ENCODE measurements at regions not wholly inside any gene's neighbourhood (a gene's known extent, or its start where the extent isn't known, plus 50 kb on each side); places are given as distances from the start of the nearest gene placed in this dataset.

DNA sequence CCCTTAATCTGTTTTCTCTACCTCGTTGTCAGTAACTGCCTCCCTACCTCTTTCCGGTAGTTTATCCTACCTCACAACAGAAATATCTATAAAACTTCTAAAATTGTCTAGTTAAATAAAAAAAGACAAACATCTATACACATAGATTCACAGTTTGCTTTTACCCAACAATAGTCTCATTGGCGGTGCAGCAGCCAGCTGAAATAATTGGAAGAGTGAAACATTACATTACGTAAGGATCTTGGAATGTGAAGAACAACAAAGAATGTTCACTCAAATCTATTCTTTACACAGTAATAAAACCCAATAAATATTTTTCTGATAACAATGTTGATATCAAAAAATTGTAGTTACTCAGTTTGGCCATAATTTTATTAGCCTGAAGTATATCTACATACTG lies 115.5 kb upstream of the ARPP21 start:
- Histone ChIP-seq H3K4me3 (ENCODE audit: low read depth in 2 of 2, low read length in 2 of 2) (no peak overlapping the region), H3K36me3 (ENCODE audit: control insufficient read depth, insufficient read depth, low read length) (no peaks in the 10 kb centered on the region), H3K4me1 (ENCODE audit: control insufficient read depth, insufficient read depth, low read length) (no peaks in the 10 kb centered on the region), H3K9me3 (ENCODE audit: control insufficient read depth, insufficient read depth, low read depth, low read length) (no peaks in the 10 kb centered on the region), H3K27me3 (ENCODE audit: control insufficient read depth, insufficient read depth, low read length) (no peaks in the 10 kb centered on the region), H3K27ac (ENCODE audit: low read length) (no peak overlapping the region)
- TF ChIP-seq SIN3A (IDR thresholded peaks at IDR 0.05; ENCODE audit: borderline replicate concordance, insufficient read depth, low read depth, low read length) (no peak), POLR2AphosphoS5 (IDR thresholded peaks at IDR 0.05; ENCODE audit: low read depth, low read length) (no peak), TCF7L2 (IDR thresholded peaks at IDR 0.05; ENCODE audit: low read depth, low read length) (no peak)
- TF ChIP-seq, protein P1, sequence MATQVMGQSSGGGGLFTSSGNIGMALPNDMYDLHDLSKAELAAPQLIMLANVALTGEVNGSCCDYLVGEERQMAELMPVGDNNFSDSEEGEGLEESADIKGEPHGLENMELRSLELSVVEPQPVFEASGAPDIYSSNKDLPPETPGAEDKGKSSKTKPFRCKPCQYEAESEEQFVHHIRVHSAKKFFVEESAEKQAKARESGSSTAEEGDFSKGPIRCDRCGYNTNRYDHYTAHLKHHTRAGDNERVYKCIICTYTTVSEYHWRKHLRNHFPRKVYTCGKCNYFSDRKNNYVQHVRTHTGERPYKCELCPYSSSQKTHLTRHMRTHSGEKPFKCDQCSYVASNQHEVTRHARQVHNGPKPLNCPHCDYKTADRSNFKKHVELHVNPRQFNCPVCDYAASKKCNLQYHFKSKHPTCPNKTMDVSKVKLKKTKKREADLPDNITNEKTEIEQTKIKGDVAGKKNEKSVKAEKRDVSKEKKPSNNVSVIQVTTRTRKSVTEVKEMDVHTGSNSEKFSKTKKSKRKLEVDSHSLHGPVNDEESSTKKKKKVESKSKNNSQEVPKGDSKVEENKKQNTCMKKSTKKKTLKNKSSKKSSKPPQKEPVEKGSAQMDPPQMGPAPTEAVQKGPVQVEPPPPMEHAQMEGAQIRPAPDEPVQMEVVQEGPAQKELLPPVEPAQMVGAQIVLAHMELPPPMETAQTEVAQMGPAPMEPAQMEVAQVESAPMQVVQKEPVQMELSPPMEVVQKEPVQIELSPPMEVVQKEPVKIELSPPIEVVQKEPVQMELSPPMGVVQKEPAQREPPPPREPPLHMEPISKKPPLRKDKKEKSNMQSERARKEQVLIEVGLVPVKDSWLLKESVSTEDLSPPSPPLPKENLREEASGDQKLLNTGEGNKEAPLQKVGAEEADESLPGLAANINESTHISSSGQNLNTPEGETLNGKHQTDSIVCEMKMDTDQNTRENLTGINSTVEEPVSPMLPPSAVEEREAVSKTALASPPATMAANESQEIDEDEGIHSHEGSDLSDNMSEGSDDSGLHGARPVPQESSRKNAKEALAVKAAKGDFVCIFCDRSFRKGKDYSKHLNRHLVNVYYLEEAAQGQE (IDR thresholded peaks at IDR 0.05; ENCODE audit: insufficient read depth in 1 of 2, low read depth in 2 of 2, low read length in 1 of 2), result no peak
- TF ChIP-seq, protein P2, sequence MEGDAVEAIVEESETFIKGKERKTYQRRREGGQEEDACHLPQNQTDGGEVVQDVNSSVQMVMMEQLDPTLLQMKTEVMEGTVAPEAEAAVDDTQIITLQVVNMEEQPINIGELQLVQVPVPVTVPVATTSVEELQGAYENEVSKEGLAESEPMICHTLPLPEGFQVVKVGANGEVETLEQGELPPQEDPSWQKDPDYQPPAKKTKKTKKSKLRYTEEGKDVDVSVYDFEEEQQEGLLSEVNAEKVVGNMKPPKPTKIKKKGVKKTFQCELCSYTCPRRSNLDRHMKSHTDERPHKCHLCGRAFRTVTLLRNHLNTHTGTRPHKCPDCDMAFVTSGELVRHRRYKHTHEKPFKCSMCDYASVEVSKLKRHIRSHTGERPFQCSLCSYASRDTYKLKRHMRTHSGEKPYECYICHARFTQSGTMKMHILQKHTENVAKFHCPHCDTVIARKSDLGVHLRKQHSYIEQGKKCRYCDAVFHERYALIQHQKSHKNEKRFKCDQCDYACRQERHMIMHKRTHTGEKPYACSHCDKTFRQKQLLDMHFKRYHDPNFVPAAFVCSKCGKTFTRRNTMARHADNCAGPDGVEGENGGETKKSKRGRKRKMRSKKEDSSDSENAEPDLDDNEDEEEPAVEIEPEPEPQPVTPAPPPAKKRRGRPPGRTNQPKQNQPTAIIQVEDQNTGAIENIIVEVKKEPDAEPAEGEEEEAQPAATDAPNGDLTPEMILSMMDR (IDR thresholded peaks at IDR 0.05), result no peak
- no TSS peak for BruUV-seq (replicated peaks)
- in situ Hi-C loops (cut with HindIII; ENCODE audit: low pct_unique_long_range_greater_than_20kb, low sequenced_read_pairs) (no loop called here), intact Hi-C loops (cut with micrococcal nuclease; ENCODE audit: unreplicated experiment) (no loop called here)
- ATAC-seq (no peak), DNase-seq (ENCODE audit: low read depth, low spot score) (no peak)
- CTCF ChIA-PET, result no interaction called here
- POLR2A ChIA-PET, result no interaction called here

DNA sequence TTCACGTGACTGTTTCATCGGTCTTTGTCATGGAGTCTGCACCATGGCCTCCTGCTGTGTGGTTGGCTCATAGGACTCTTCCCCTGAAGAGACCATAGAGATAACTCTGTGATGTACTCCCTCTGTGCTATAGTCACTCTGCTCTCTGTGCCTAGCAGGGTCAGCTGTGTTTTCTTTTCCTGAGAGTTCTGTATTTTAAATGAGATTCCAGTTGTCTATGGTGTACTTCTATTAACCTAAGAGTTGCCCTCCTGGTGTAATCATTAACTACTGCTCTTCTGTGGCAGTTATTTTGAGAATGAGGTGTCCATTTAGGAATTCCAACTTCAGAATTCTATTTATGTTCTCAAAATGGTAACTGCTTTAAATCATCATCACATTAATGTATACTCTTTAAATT lies 114.5 kb upstream of the ARPP21 start:
- Histone ChIP-seq H3K27ac (ENCODE audit: low read length) (no peak overlapping the region), H3K36me3 (ENCODE audit: control insufficient read depth, insufficient read depth, low read length) (no peaks in the 10 kb centered on the region), H3K4me3 (ENCODE audit: low read depth in 2 of 2, low read length in 2 of 2) (no peak overlapping the region), H3K27me3 (ENCODE audit: control insufficient read depth, insufficient read depth, low read length) (no peaks in the 10 kb centered on the region), H3K9me3 (ENCODE audit: control insufficient read depth, insufficient read depth, low read depth, low read length) (no peaks in the 10 kb centered on the region), H3K4me1 (ENCODE audit: control insufficient read depth, insufficient read depth, low read length) (no peaks in the 10 kb centered on the region)
- ATAC-seq (no peak), DNase-seq (ENCODE audit: low read depth, low spot score) (no peak)
- intact Hi-C loops (cut with micrococcal nuclease; ENCODE audit: unreplicated experiment), result no loop called here
- ChIA-PET CTCF (no interaction called here), POLR2A (no interaction called here)
- in situ Hi-C loops (cut with HindIII; ENCODE audit: low pct_unique_long_range_greater_than_20kb, low sequenced_read_pairs), result no loop called here
- TF ChIP-seq SIN3A (IDR thresholded peaks at IDR 0.05; ENCODE audit: borderline replicate concordance, insufficient read depth, low read depth, low read length), result no peak
- TF ChIP-seq, protein P1 (IDR thresholded peaks at IDR 0.05; ENCODE audit: insufficient read depth in 1 of 2, low read depth in 2 of 2, low read length in 1 of 2), result no peak
- TF ChIP-seq POLR2AphosphoS5 (IDR thresholded peaks at IDR 0.05; ENCODE audit: low read depth, low read length), result no peak
- TF ChIP-seq, protein P2 (IDR thresholded peaks at IDR 0.05), result no peak
- no peak for TF ChIP-seq TCF7L2 (IDR thresholded peaks at IDR 0.05; ENCODE audit: low read depth, low read length)
- BruUV-seq (replicated peaks), result no TSS peak
